H1 (cell line): ENCODE measurements at regions not wholly inside any gene's neighbourhood (a gene's known extent, or its start where the extent isn't known, plus 50 kb on each side); places are given as distances from the start of the nearest gene placed in this dataset.

Experiments used
- POLR2A ChIP-seq, 2 experiments: IDR thresholded peaks; 1 replicate in 1 of 2; 2 replicates in 1 of 2; pipeline ENCODE4 v1.6.1; 2011; ENCODE audit warnings: low read depth in 2 of 2, low read length in 2 of 2, mild to moderate bottlenecking in 2 of 2; ENCODE audit errors: control extremely low read depth in 1 of 2
- ZNF274 ChIP-seq: IDR thresholded peaks from 2 replicates; pipeline ENCODE4 v1.7.0; 2012; ENCODE audit warnings: low read length, borderline replicate concordance; ENCODE audit errors: extremely low read depth

DNA sequence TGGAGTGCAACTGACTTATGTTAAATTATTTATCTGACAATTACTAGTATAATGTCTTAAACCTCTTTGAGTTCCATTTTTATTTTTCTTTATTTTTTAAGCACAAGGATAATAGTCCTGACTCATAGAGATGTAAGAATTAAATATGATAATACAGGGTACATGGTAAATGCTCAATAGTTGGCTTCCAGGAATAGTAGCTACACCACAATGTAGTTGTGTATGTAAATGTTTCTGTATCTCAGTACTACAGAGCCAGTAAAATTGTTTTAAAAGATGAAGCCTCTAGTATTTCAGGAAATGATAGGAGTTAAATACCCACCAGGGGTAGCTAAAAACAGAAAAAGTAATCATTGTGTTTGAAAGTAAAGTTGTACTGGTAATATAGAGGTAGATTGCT is 487.4 kb upstream of the IRAK1BP1 start:
- TF ChIP-seq ZNF274 (no peak), POLR2A (IDR thresholded peaks at IDR 0.05; ENCODE audit: control extremely low read depth in 1 of 2, low read depth in 2 of 2, low read length in 2 of 2) (no peak)
